WTC11 (cell line): ENCODE measurements at regions not wholly inside any gene's neighbourhood (a gene's known extent, or its start where the extent isn't known, plus 50 kb on each side); places are given as distances from the start of the nearest gene placed in this dataset.

ENCODE experiments used
- CREB1 ChIP-seq: sonication (generic); formaldehyde crosslinking; IDR thresholded peaks from 2 replicates; pipeline ENCODE4 v1.8.0; 2023; ENCODE audit warnings: mild to moderate bottlenecking, missing genetic modification reagents
- ETV6 ChIP-seq: sonication (generic); formaldehyde crosslinking; IDR thresholded peaks from 2 replicates; pipeline ENCODE4 v1.8.1; 2022; ENCODE audit warnings: mild to moderate bottlenecking, missing genetic modification reagents
- MXD4 ChIP-seq: fragments of 250-450 bp; sonication (Bioruptor Pico); IDR thresholded peaks from 2 replicates; pipeline ENCODE4 v1.8.0; 2021; ENCODE audit warnings: mild to moderate bottlenecking, moderate library complexity, borderline replicate concordance
- NFYB ChIP-seq: sonication (generic); formaldehyde crosslinking; conservative IDR thresholded peaks from 2 replicates; pipeline ENCODE4 v1.8.0; 2022; ENCODE audit warnings: low read depth, missing genetic modification reagents
- NR2C2 ChIP-seq: sonication (generic); formaldehyde crosslinking; IDR thresholded peaks from 2 replicates; pipeline ENCODE4 v1.8.0; 2022; ENCODE audit warnings: mild to moderate bottlenecking, missing genetic modification reagents
- TP53 ChIP-seq: sonication (generic); formaldehyde crosslinking; IDR thresholded peaks from 2 replicates; pipeline ENCODE4 v1.8.1; 2023; ENCODE audit warnings: mild to moderate bottlenecking, missing genetic modification reagents
- ZNF138 ChIP-seq: sonication (generic); formaldehyde crosslinking; conservative IDR thresholded peaks from 2 replicates; pipeline ENCODE4 v1.8.1; 2022; ENCODE audit warnings: mild to moderate bottlenecking, moderate library complexity, missing genetic modification reagents
- TF ChIP-seq, protein P1 (sequence below): sonication (generic); formaldehyde crosslinking; IDR thresholded peaks from 2 replicates; pipeline ENCODE4 v1.8.1; 2023; ENCODE audit warnings: mild to moderate bottlenecking, missing genetic modification reagents, moderate library complexity
- TF ChIP-seq, protein P2 (sequence below): sonication (generic); formaldehyde crosslinking; conservative IDR thresholded peaks from 2 replicates; pipeline ENCODE4 v1.8.1; 2022; ENCODE audit warnings: mild to moderate bottlenecking, missing genetic modification reagents
- TF ChIP-seq, protein P3 (sequence below): sonication (generic); formaldehyde crosslinking; IDR thresholded peaks from 2 replicates; pipeline ENCODE4 v1.8.1; 2023; ENCODE audit warnings: mild to moderate bottlenecking, missing genetic modification reagents, borderline replicate concordance
- TF ChIP-seq, protein P4 (sequence below): fragments of 200-600 bp; IDR thresholded peaks from 2 replicates; pipeline ENCODE4 v1.8.0; 2022; ENCODE audit warnings: antibody characterized with exemption
- TF ChIP-seq, protein P5 (sequence below): sonication (generic); formaldehyde crosslinking; IDR thresholded peaks from 2 replicates; pipeline ENCODE4 v1.8.0; 2022; ENCODE audit warnings: mild to moderate bottlenecking, missing genetic modification reagents

DNA sequence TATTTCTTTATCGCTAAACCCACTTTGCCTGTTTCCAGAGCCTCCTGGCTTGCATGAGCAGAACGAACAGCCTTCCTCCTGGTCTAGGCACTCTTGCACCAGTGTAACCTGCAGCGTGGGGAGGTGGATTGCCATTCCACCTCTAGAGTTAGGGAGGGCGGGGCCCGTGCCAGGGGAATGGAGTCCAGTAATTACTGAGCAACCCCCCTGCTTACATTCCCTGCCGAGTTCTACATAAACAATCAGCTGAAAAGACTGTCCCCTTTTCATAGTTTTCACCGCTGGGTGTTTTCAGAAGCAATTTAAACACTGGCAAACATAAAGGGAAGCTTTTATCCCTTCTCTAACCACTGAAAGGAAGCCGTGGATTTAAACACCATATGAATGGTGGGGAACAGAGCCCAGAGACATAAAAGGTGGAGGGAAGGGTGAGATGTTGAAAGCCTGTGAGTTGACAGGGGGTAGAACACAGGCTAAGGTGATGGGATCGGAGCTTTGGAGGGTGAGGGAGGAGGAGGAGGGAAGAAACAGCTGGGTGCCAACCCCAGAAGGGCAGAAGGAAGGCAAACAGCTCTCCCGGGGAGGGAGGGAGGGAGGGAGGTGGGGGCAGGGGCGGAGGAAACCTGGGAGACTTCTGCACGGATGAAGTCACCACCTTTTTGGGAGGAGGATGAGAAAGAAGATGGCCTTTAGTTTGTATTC, 68.0 kb upstream of the WDR26 start:
- TF ChIP-seq NR2C2 (CRISPR knock-in tag) (no peak), CREB1 (CRISPR knock-in tag) (no peak), ZNF138 (CRISPR knock-in tag) (no peak), TP53 (CRISPR knock-in tag) (no peak), NFYB (no peak), ETV6 (CRISPR knock-in tag) (peak; percentile 26; the same call in 1 of the 2 replicates), MXD4 (no peak)
- TF ChIP-seq, protein P1, sequence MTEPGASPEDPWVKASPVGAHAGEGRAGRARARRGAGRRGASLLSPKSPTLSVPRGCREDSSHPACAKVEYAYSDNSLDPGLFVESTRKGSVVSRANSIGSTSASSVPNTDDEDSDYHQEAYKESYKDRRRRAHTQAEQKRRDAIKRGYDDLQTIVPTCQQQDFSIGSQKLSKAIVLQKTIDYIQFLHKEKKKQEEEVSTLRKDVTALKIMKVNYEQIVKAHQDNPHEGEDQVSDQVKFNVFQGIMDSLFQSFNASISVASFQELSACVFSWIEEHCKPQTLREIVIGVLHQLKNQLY (CRISPR knock-in tag): no peak
- TF ChIP-seq, protein P2, sequence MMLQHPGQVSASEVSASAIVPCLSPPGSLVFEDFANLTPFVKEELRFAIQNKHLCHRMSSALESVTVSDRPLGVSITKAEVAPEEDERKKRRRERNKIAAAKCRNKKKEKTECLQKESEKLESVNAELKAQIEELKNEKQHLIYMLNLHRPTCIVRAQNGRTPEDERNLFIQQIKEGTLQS (CRISPR knock-in tag): no peak
- TF ChIP-seq, protein P3, sequence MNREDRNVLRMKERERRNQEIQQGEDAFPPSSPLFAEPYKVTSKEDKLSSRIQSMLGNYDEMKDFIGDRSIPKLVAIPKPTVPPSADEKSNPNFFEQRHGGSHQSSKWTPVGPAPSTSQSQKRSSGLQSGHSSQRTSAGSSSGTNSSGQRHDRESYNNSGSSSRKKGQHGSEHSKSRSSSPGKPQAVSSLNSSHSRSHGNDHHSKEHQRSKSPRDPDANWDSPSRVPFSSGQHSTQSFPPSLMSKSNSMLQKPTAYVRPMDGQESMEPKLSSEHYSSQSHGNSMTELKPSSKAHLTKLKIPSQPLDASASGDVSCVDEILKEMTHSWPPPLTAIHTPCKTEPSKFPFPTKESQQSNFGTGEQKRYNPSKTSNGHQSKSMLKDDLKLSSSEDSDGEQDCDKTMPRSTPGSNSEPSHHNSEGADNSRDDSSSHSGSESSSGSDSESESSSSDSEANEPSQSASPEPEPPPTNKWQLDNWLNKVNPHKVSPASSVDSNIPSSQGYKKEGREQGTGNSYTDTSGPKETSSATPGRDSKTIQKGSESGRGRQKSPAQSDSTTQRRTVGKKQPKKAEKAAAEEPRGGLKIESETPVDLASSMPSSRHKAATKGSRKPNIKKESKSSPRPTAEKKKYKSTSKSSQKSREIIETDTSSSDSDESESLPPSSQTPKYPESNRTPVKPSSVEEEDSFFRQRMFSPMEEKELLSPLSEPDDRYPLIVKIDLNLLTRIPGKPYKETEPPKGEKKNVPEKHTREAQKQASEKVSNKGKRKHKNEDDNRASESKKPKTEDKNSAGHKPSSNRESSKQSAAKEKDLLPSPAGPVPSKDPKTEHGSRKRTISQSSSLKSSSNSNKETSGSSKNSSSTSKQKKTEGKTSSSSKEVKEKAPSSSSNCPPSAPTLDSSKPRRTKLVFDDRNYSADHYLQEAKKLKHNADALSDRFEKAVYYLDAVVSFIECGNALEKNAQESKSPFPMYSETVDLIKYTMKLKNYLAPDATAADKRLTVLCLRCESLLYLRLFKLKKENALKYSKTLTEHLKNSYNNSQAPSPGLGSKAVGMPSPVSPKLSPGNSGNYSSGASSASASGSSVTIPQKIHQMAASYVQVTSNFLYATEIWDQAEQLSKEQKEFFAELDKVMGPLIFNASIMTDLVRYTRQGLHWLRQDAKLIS: no peak
- TF ChIP-seq, protein P4, sequence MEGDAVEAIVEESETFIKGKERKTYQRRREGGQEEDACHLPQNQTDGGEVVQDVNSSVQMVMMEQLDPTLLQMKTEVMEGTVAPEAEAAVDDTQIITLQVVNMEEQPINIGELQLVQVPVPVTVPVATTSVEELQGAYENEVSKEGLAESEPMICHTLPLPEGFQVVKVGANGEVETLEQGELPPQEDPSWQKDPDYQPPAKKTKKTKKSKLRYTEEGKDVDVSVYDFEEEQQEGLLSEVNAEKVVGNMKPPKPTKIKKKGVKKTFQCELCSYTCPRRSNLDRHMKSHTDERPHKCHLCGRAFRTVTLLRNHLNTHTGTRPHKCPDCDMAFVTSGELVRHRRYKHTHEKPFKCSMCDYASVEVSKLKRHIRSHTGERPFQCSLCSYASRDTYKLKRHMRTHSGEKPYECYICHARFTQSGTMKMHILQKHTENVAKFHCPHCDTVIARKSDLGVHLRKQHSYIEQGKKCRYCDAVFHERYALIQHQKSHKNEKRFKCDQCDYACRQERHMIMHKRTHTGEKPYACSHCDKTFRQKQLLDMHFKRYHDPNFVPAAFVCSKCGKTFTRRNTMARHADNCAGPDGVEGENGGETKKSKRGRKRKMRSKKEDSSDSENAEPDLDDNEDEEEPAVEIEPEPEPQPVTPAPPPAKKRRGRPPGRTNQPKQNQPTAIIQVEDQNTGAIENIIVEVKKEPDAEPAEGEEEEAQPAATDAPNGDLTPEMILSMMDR: no peak
- TF ChIP-seq, protein P5, sequence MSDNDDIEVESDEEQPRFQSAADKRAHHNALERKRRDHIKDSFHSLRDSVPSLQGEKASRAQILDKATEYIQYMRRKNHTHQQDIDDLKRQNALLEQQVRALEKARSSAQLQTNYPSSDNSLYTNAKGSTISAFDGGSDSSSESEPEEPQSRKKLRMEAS (CRISPR knock-in tag): no peak
